H9 (cell line): ENCODE measurements at regions not wholly inside any gene's neighbourhood (a gene's known extent, or its start where the extent isn't known, plus 50 kb on each side); places are given as distances from the start of the nearest gene placed in this dataset.

Experiments
- DNase-seq: peaks from one replicate; pipeline ENCODE4 v3.0.0-alpha.2; 2017
- H2AFZ ChIP-seq: one replicate; pipeline ENCODE4 v1.6.1; 2013; ENCODE audit warnings: mild to moderate bottlenecking, low read length, control low read depth, moderate library complexity
- H2AK5ac ChIP-seq: 2 replicates; pipeline ENCODE4 v1.6.1; 2013; ENCODE audit warnings: low read length, control low read depth, mixed read lengths; ENCODE audit not compliant: insufficient read length
- H2BK120ac ChIP-seq: one replicate; pipeline ENCODE4 v1.6.1; 2013; ENCODE audit warnings: low read depth, mild to moderate bottlenecking, low read length, control low read depth, inconsistent platforms; ENCODE audit not compliant: poor library complexity, severe bottlenecking
- H2BK12ac ChIP-seq: 2 replicates; pipeline ENCODE4 v1.6.1; 2013; ENCODE audit warnings: low read length, control low read depth, mixed read lengths, low read depth; ENCODE audit not compliant: insufficient read length
- H2BK15ac ChIP-seq: 2 replicates; pipeline ENCODE4 v1.6.1; 2013; ENCODE audit warnings: low read depth, low read length, control low read depth
- H2BK20ac ChIP-seq: one replicate; pipeline ENCODE4 v1.6.1; 2013; ENCODE audit warnings: low read depth, mild to moderate bottlenecking, low read length, control low read depth, inconsistent platforms; ENCODE audit not compliant: poor library complexity, severe bottlenecking
- H2BK5ac ChIP-seq: 2 replicates; pipeline ENCODE4 v1.6.1; 2013; ENCODE audit warnings: low read length, control low read depth, mixed read lengths; ENCODE audit not compliant: insufficient read length
- H3K14ac ChIP-seq: 2 replicates; pipeline ENCODE4 v1.6.1; 2013; ENCODE audit warnings: low read length, control low read depth; ENCODE audit not compliant: insufficient read depth
- H3K18ac ChIP-seq: 2 replicates; pipeline ENCODE4 v1.6.1; 2013; ENCODE audit warnings: low read depth, mild to moderate bottlenecking, mixed read lengths, low read length, control low read depth; ENCODE audit not compliant: insufficient read length
- H3K23ac ChIP-seq: 2 replicates; pipeline ENCODE4 v1.6.1; 2013; ENCODE audit warnings: low read length, control low read depth, mixed read lengths, low read depth; ENCODE audit not compliant: insufficient read length
- H3K23me2 ChIP-seq: 2 replicates; pipeline ENCODE4 v1.6.1; 2013; ENCODE audit warnings: low read depth, mild to moderate bottlenecking, mixed read lengths, low read length, control low read depth; ENCODE audit not compliant: insufficient read length, poor library complexity, severe bottlenecking
- H3K27ac ChIP-seq: 2 replicates; pipeline ENCODE4 v1.5.1; 2013; ENCODE audit warnings: low read length, control low read depth, mixed read lengths, low read depth; ENCODE audit not compliant: insufficient read length
- H3K27me3 ChIP-seq: 2 replicates; pipeline ENCODE4 v1.6.1; 2013; ENCODE audit warnings: low read length, control low read depth, inconsistent platforms; ENCODE audit not compliant: insufficient read depth
- H3K4ac ChIP-seq: 2 replicates; pipeline ENCODE4 v1.6.1; 2013; ENCODE audit warnings: low read depth, mild to moderate bottlenecking, control low read depth, inconsistent platforms, low read length, moderate library complexity
- H3K4me1 ChIP-seq: 2 replicates; pipeline ENCODE4 v1.6.1; 2013; ENCODE audit warnings: low read length, control low read depth, inconsistent platforms; ENCODE audit not compliant: insufficient read depth
- H3K4me2 ChIP-seq: 2 replicates; pipeline ENCODE4 v1.6.1; 2013; ENCODE audit warnings: low read length, control low read depth, mixed read lengths; ENCODE audit not compliant: insufficient read length, insufficient read depth
- H3K56ac ChIP-seq: 2 replicates; pipeline ENCODE4 v1.6.1; 2013; ENCODE audit warnings: low read depth, mild to moderate bottlenecking, mixed read lengths, low read length, control low read depth; ENCODE audit not compliant: insufficient read length
- H3K79me1 ChIP-seq: 2 replicates; pipeline ENCODE4 v1.6.1; 2013; ENCODE audit warnings: low read depth, mild to moderate bottlenecking, moderate library complexity, low read length, control low read depth, inconsistent platforms; ENCODE audit not compliant: insufficient read depth, poor library complexity, severe bottlenecking
- H3K79me2 ChIP-seq: 2 replicates; pipeline ENCODE4 v1.6.1; 2013; ENCODE audit warnings: low read length, control low read depth, inconsistent platforms; ENCODE audit not compliant: insufficient read depth
- H3K9ac ChIP-seq: 2 replicates; pipeline ENCODE4 v1.6.1; 2013; ENCODE audit warnings: low read length, control low read depth, mixed read lengths; ENCODE audit not compliant: insufficient read length; ENCODE audit errors: extremely low read depth
- H3K9me3 ChIP-seq: one replicate; pipeline ENCODE4 v1.6.1; 2013; ENCODE audit warnings: low read depth, low read length, inconsistent platforms; ENCODE audit not compliant: control insufficient read depth
- H3T11ph ChIP-seq: one replicate; pipeline ENCODE4 v1.6.1; 2013; ENCODE audit warnings: mild to moderate bottlenecking, low read length, control low read depth, inconsistent platforms
- H4K20me1 ChIP-seq: one replicate; pipeline ENCODE4 v1.6.1; 2013; ENCODE audit not compliant: control insufficient read depth, insufficient read length, insufficient read depth
- H4K5ac ChIP-seq: 2 replicates; pipeline ENCODE4 v1.6.1; 2013; ENCODE audit warnings: low read depth, mild to moderate bottlenecking, mixed read lengths, low read length, control low read depth; ENCODE audit not compliant: insufficient read length
- H4K8ac ChIP-seq: replicated peaks from 2 replicates; pipeline ENCODE4 v1.6.1; 2013; ENCODE audit warnings: low read length, control low read depth, mixed read lengths, low read depth; ENCODE audit not compliant: insufficient read length
- H4K91ac ChIP-seq: 2 replicates; pipeline ENCODE4 v1.6.1; 2013; ENCODE audit warnings: low read depth, mild to moderate bottlenecking, moderate library complexity, mixed read lengths, low read length, control low read depth; ENCODE audit not compliant: insufficient read length
- H3K27ac Mint-ChIP-seq, 3 experiments: 2 replicates in 2 of 3; 3 replicates in 1 of 3; pipeline ENCODE4 v1.8.0; 2020 to 2021; ENCODE audit warnings: mixed read lengths in 3 of 3, mild to moderate bottlenecking in 1 of 3, moderate library complexity in 1 of 3
- H3K27me3 Mint-ChIP-seq: 2 replicates; pipeline ENCODE4 v1.8.0; 2021; ENCODE audit warnings: low read depth, mild to moderate bottlenecking, moderate library complexity, mixed read lengths
- H3K36me3 Mint-ChIP-seq, 3 experiments: 2 replicates in 2 of 3; 3 replicates in 1 of 3; pipeline ENCODE4 v1.8.0; 2020 to 2021; ENCODE audit warnings: low read depth in 3 of 3, mixed read lengths in 3 of 3; ENCODE audit not compliant: insufficient read depth in 1 of 3
- H3K4me1 Mint-ChIP-seq, 2 experiments: 2 replicates each; pipeline ENCODE4 v1.8.0; 2020; ENCODE audit warnings: mixed read lengths in 2 of 2
- H3K4me3 Mint-ChIP-seq, 2 experiments: 2 replicates in 1 of 2; 3 replicates in 1 of 2; pipeline ENCODE4 v1.8.0; 2020 to 2021; ENCODE audit warnings: mild to moderate bottlenecking in 2 of 2, mixed read lengths in 2 of 2, moderate library complexity in 1 of 2
- H3K9me3 Mint-ChIP-seq, 2 experiments: 2 replicates in 1 of 2; 3 replicates in 1 of 2; pipeline ENCODE4 v1.8.0; 2020; ENCODE audit warnings: mild to moderate bottlenecking in 2 of 2, mixed read lengths in 2 of 2, moderate library complexity in 1 of 2
- WGBS: extraction: QIAGEN DNeasy Blood & Tissue Kit; methylation state at CpG from one replicate; pipeline ENCODE4 v1.1.7; 2013; ENCODE audit warnings: missing lambda C conversion rate, low lambda C conversion rate, mixed read lengths; ENCODE audit not compliant: insufficient read length; ENCODE audit errors: extremely low coverage; 5-methylcytosine and 5-hydroxymethylcytosine counted together
- TF ChIP-seq, protein P1 (sequence below): fragments of 200-600 bp; sonication (generic); conservative IDR thresholded peaks from 3 replicates; pipeline ENCODE4 v1.8.0; 2021; ENCODE audit warnings: antibody characterized with exemption, mild to moderate bottlenecking

- H3K4me2 ChIP-seq = no peak overlapping the region
- no peaks in the 10 kb centered on the region for H3K27me3 ChIP-seq
- Mint-ChIP-seq H3K36me3 (peaks cover 0 to 9% (median 0%) of the 10 kb centered on the region in 3 experiments; a peak in 3 of 7 replicates), H3K4me1 (peaks cover 15 to 20% of the 10 kb centered on the region in 2 experiments), H3K4me3 (no peak overlapping the region), H3K9me3 (peaks cover 7 to 9% of the 10 kb centered on the region in 2 experiments; a peak in 4 of 5 replicates), H3K27ac (no peak overlapping the region), H3K27me3 (no peaks in the 10 kb centered on the region)
- no peaks in the 10 kb centered on the region for H3K9me3 ChIP-seq
- H3K18ac ChIP-seq = no peak overlapping the region
- no peak overlapping the region for H2BK20ac ChIP-seq
- no peaks in the 10 kb centered on the region for H3K79me1 ChIP-seq
- no peak overlapping the region for H3K27ac ChIP-seq
- no peak overlapping the region for H3K4ac ChIP-seq
- no peak overlapping the region for H2BK120ac ChIP-seq
- no CpG with 5 or more reads among the region's 4 CpGs for WGBS
- DNase-seq = no peak
- H2AFZ ChIP-seq = no peak overlapping the region
- H4K8ac ChIP-seq = no peak overlapping the region
- H3K79me2 ChIP-seq = no peaks in the 10 kb centered on the region
- no peak overlapping the region for H2BK15ac ChIP-seq
- no peak overlapping the region for H4K91ac ChIP-seq
- TF ChIP-seq, protein P1, sequence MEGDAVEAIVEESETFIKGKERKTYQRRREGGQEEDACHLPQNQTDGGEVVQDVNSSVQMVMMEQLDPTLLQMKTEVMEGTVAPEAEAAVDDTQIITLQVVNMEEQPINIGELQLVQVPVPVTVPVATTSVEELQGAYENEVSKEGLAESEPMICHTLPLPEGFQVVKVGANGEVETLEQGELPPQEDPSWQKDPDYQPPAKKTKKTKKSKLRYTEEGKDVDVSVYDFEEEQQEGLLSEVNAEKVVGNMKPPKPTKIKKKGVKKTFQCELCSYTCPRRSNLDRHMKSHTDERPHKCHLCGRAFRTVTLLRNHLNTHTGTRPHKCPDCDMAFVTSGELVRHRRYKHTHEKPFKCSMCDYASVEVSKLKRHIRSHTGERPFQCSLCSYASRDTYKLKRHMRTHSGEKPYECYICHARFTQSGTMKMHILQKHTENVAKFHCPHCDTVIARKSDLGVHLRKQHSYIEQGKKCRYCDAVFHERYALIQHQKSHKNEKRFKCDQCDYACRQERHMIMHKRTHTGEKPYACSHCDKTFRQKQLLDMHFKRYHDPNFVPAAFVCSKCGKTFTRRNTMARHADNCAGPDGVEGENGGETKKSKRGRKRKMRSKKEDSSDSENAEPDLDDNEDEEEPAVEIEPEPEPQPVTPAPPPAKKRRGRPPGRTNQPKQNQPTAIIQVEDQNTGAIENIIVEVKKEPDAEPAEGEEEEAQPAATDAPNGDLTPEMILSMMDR = no peak
- no peak overlapping the region for H3K14ac ChIP-seq
- no peak overlapping the region for H3T11ph ChIP-seq
- H3K56ac ChIP-seq = no peak overlapping the region
- H3K23me2 ChIP-seq = no peaks in the 10 kb centered on the region
- H4K5ac ChIP-seq = no peak overlapping the region
- no peak overlapping the region for H3K23ac ChIP-seq
- H4K20me1 ChIP-seq = no peaks in the 10 kb centered on the region
- no peak overlapping the region for H2AK5ac ChIP-seq
- H3K9ac ChIP-seq = no peak overlapping the region
- H3K4me1 ChIP-seq = no peaks in the 10 kb centered on the region; the same call in 1 of the 2 replicates
- no peak overlapping the region for H2BK5ac ChIP-seq
- H2BK12ac ChIP-seq = no peak overlapping the region
Measured at GRCh38 chr2:22486343-22486742, 898.6 kb upstream of the KLHL29 start.
